ENCODE measurements at regions not wholly inside any gene's neighbourhood (a gene's known extent, or its start where the extent isn't known, plus 50 kb on each side); places are given as distances from the start of the nearest gene placed in this dataset.
A peak's percentile ranks its signal among the peaks of the same experiment; 100 is the strongest.

DNA sequence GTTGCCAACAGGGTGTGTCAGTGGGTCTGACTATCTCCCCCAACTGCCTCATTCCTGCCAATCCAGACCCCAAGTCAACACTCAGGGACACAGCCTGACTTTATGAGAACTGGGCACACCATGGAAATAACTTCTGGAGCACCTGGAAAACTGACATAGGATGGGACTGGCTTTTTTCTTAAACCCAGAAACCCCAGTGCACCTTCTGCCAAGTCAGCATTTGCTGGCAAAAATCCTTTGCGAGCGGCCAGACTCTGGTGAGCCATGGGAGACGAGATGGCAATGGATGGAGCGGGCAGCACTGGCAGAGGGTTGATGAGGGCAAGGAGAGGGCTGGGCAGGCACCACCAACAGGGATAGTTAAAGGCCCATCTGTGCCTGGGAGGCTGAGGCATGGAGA is 114.4 kb upstream of the OSMR start:
- ATAC-seq (ENCODE audit: poor library complexity): no peak
- intact Hi-C loops (cut with DNase I): no loop called here
- no peak for DNase-seq

DNA sequence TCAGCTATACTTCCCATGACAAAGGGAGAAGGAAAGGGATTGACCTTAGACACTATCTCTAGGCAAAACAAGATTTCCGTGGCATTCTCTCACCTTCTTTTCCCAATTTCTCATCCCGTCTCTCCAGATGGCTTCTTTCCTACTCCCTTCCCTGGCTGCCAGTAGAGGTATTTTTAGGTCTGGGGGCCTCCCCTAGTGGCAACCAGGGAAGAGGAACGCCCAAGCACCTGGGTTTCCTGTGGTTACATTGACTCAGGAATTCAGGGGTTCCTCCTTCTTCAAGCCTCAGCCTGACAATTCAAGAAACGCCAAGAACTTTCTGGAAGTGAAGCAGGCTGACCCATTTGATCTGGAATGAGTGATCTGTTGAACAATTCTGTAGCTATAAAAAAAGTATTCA is 111.5 kb upstream of the OSMR start:
- DNase-seq: no peak
- intact Hi-C loops (cut with DNase I): no loop called here
- no peak for ATAC-seq (ENCODE audit: poor library complexity)

DNA sequence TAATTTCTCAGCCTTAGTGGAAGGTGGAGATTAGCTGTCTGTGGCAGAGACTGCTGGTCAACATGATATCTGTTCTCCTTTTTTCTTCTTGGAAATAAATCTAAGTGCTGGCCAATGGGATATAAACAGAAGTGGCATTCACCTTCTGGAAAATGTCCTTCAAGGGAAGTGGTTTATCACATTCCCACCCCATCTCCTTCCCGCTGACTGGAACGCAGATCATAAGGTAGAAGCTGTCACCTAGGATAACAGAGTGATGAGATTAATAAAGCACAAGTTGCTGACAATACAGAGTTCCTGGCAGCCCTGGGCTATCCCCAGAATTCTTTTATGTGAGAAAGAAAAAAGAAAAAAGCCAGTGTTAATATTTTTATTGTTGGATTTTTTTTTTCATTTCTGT is 109.7 kb upstream of the OSMR start:
- ATAC-seq (ENCODE audit: poor library complexity) (no peak), DNase-seq (no peak)
- intact Hi-C loops (cut with DNase I): no loop called here

- no peak for ATAC-seq (ENCODE audit: poor library complexity)
- DNase-seq: no peak
- intact Hi-C loops (cut with DNase I): no loop called here
Measured at GRCh38 chr5:38737976-38738375, 107.8 kb upstream of the OSMR start.

DNA sequence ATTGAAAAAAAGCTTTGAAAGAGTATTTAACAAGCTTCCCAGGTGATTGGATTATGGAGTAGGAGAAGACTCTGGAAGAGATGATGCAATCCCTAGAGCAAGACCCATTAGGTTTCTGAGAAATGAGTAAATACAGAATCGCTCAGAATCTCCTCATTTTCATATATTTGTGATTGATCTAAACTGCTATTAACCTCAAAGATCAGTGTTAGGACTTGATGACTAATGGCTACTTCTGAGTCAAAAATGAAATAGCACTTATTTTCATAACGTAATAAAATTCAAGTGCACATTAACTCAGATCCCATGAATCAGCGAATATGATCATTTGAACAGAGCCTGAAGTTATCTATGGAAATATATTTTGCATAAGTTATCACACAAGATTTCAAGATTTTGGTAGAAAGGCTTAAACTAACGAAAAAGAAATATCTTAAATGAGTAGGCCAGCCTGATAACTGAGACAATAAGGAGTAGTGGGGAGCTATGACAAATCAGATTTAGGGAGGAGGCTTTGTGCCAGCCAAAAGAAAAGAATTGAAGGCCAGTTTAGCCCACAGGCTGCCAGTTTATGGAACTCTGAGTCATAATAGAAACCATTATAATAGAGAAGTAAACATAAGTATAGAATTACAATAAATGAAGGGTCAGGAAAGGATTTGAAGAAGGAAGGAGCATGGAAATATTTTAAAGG is 106.7 kb upstream of the OSMR start:
- DNase-seq (no peak), ATAC-seq (ENCODE audit: poor library complexity) (no peak)
- intact Hi-C loops (cut with DNase I): no loop called here

- intact Hi-C loops (cut with DNase I): no loop called here
- DNase-seq (no peak), ATAC-seq (ENCODE audit: poor library complexity) (no peak)
Measured at GRCh38 chr5:38739705-38740045, 106.1 kb upstream of the OSMR start.

DNA sequence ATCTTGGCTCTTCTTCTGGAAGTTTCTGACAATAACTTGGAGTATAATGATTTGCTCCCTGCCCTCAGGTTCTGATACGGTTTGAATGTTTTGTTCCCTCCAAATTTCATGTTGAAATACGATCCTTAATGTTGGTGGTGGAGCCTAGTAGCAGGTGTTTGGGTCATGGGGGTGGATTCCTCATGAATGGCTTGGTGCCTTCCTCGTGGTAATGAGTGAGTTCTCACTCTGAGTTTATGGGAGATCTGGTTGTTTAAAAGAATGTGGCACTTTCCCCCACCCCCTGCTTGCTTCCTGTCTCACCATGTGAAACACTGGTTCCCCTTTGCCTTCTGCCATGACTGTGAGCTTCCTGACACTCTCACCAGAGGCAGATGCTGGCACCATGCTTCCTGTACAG is 103.0 kb upstream of the OSMR start:
- ATAC-seq (ENCODE audit: poor library complexity) (no peak), DNase-seq (no peak)
- intact Hi-C loops (cut with DNase I): no loop called here

GRCh38 chr5:38743562-38743961 is 102.2 kb upstream of the OSMR start:
- intact Hi-C loops (cut with DNase I): no loop called here
- ATAC-seq (ENCODE audit: poor library complexity): no peak
- no peak for DNase-seq

- no peak for DNase-seq
- peak; percentile 72 for ATAC-seq (ENCODE audit: poor library complexity)
- intact Hi-C loops (cut with DNase I): no loop called here
Measured at GRCh38 chr5:38745836-38746732, 99.7 kb upstream of the OSMR start.

DNA sequence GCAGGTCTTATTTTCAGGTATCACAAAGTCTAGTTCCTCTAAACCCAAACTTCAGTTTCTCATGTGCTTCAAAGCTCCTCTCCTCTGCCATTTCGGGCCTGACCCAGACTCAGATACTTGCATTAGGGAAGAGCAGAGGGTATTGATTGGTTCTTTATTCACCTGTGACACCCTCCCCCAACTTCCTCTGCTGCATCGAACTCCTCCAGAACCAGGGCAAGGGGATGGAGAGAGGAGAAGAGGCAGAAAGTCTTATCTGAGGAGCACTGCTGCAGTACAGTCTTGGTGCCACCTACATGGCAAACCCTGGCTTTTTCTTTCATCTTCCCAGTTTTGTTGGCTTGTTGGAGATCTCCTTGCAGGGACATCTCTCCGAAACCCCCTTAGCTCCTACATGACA is 96.0 kb upstream of the OSMR start:
- DNase-seq (no peak), ATAC-seq (ENCODE audit: poor library complexity) (no peak)
- intact Hi-C loops (cut with DNase I): no loop called here

DNA sequence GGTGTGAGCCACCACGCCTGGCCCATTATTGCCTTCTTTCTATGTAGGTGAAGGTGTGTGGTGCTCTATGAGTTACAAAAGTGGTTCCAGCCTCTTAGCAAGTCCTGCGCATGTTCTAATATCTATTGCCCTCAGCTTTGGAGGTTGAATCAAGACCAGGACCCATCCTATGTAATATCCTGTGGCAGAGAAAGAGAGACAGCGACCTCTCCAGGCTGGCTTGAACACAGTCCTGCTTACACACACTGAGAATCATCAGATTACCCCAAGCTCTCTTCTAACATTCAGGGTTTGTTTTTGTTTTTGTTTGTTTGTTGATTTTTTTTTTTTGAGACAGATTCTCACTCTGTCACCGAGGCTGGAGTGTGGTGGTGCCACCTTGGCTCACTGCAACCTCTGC is 94.7 kb upstream of the OSMR start:
- intact Hi-C loops (cut with DNase I): no loop called here
- DNase-seq (no peak), ATAC-seq (ENCODE audit: poor library complexity) (no peak)

- intact Hi-C loops (cut with DNase I): no loop called here
- ATAC-seq (ENCODE audit: poor library complexity): no peak
- DNase-seq: no peak
Measured at GRCh38 chr5:38752012-38752536, 93.7 kb upstream of the OSMR start.

GRCh38 chr5:38752622-38753021 is 93.2 kb upstream of the OSMR start:
- intact Hi-C loops (cut with DNase I): no loop called here
- ATAC-seq (ENCODE audit: poor library complexity): no peak
- no peak for DNase-seq

- ATAC-seq (ENCODE audit: poor library complexity) (no peak), DNase-seq (no peak)
- intact Hi-C loops (cut with DNase I): no loop called here
Measured at GRCh38 chr5:38753141-38753540, 92.7 kb upstream of the OSMR start.

- intact Hi-C loops (cut with DNase I): no loop called here
- DNase-seq (no peak), ATAC-seq (ENCODE audit: poor library complexity) (no peak)
Measured at GRCh38 chr5:38753776-38754175, 92.0 kb upstream of the OSMR start.

GRCh38 chr5:38755181-38755580 is 90.6 kb upstream of the OSMR start:
- DNase-seq: no peak
- no peak for ATAC-seq (ENCODE audit: poor library complexity)
- intact Hi-C loops (cut with DNase I): no loop called here

DNA sequence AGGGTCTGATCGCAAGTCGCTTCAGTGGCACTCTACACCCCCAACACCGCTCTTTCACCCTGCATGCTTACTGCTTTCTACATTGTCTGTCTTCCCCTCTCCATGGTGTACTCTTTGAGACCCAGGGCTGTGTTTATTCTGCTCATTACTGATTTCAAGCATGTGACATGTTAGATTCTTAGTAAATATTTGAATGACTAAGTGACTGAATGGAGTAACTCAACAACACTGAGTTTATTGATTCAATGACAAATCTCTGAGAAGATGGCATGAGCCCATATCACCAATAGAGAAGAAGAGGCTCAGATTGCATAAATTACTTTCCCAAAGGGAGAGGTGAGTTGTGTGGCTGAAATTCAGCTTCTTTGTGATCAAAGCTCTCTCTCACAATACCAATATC is 89.7 kb upstream of the OSMR start:
- DNase-seq: no peak
- intact Hi-C loops (cut with DNase I): no loop called here

GRCh38 chr5:38757451-38758245 is 88.2 kb upstream of the OSMR start:
- ATAC-seq (ENCODE audit: poor library complexity) (peak; percentile 96), DNase-seq (peak; percentile 85)
- intact Hi-C loops (cut with DNase I): no loop called here

More for the DNA sequence above, 89.7 kb upstream of the OSMR start:
- no peak for ATAC-seq (ENCODE audit: poor library complexity)

GRCh38 chr5:38758774-38759600 is 86.8 kb upstream of the OSMR start:
- intact Hi-C loops (cut with DNase I): no loop called here
- ATAC-seq (ENCODE audit: poor library complexity) (peak; percentile 16), DNase-seq (peak; percentile 56)

All from Right ventricle myocardium superior (tissue), 1 donor.